ENCODE measurements at regions not wholly inside any gene's neighbourhood (a gene's known extent, or its start where the extent isn't known, plus 50 kb on each side); places are given as distances from the start of the nearest gene placed in this dataset.

- H3K79me2 ChIP-seq (ENCODE audit: control insufficient read depth in 1 of 2, insufficient read depth in 2 of 2, low read length in 2 of 2): no peaks in the 10 kb centered on the region
- H3K27me3 ChIP-seq (replicated peaks in 1 of 4; ENCODE audit: control insufficient read depth in 3 of 4, extremely low read depth in 1 of 4, insufficient read depth in 3 of 4, low read length in 3 of 4): no peaks in the 10 kb centered on the region
- DNase-seq (ENCODE audit: low read depth in 1 of 2, low spot score in 2 of 2) (no peak), FAIRE-seq (no peak)
- no peak overlapping the region for H3K14ac ChIP-seq (ENCODE audit: insufficient read length)
- no peaks in the 10 kb centered on the region for H4K20me1 ChIP-seq (replicated peaks in 1 of 2; ENCODE audit: control insufficient read depth in 1 of 2, insufficient read depth in 2 of 2, low read length in 2 of 2)
- no peak overlapping the region for H2BK15ac ChIP-seq (ENCODE audit: low read length)
- H2BK12ac ChIP-seq (ENCODE audit: low read depth, low read length): no peak overlapping the region
- H4K5ac ChIP-seq (ENCODE audit: insufficient read length, low read depth, low read length): no peak overlapping the region
- TF ChIP-seq CTCF (IDR thresholded peaks at IDR 0.05; ENCODE audit: control extremely low read depth in 1 of 3, insufficient read depth in 1 of 3, low read depth in 1 of 3, low read length in 3 of 3): no peak
- no peak for TF ChIP-seq SIRT6 (IDR thresholded peaks at IDR 0.05; ENCODE audit: low read length)
- no peak for TF ChIP-seq SRF (IDR thresholded peaks at IDR 0.05; ENCODE audit: low read depth, low read length)
- no peak for TF ChIP-seq JUN (IDR thresholded peaks at IDR 0.05; ENCODE audit: low read depth, low read length)
- no peaks in the 10 kb centered on the region for H3K36me3 ChIP-seq (ENCODE audit: control insufficient read depth in 2 of 4, insufficient read depth in 4 of 4, low read length in 3 of 4)
- H4K8ac ChIP-seq (ENCODE audit: extremely low read depth, insufficient read depth, low read length): no peak overlapping the region
- H2BK20ac ChIP-seq (ENCODE audit: low read length): no peak overlapping the region
- H2BK120ac ChIP-seq (replicated peaks; ENCODE audit: low read depth, low read length): no peak overlapping the region
- ChIA-PET CTCF (ENCODE audit: partially characterized antibody) (interaction anchor here (0.7 kb wide), 1 partner anchor 977 kb away, joined by 3 read pairs; no protein-coding TSS in a partner anchor), POLR2A (ENCODE audit: partially characterized antibody) (no interaction called here)
- H3K27ac ChIP-seq (ENCODE audit: low read depth, low read length): no peak overlapping the region
- no peak overlapping the region for H4K91ac ChIP-seq (replicated peaks; ENCODE audit: insufficient read length, low read length)
- H3K79me1 ChIP-seq (ENCODE audit: low read depth, low read length): no peaks in the 10 kb centered on the region
- no peak overlapping the region for H3K4me2 ChIP-seq (ENCODE audit: insufficient read depth in 1 of 2, low read depth in 2 of 2, low read length in 2 of 2)
- no peak overlapping the region for H3K4ac ChIP-seq (replicated peaks; ENCODE audit: insufficient read length, low read depth, low read length)
- no peaks in the 10 kb centered on the region for H3K23me2 ChIP-seq (ENCODE audit: low read depth, low read length)
- no peak overlapping the region for H3K56ac ChIP-seq (replicated peaks; ENCODE audit: insufficient read length, low read depth, low read length)
- H2BK5ac ChIP-seq (ENCODE audit: low read depth, low read length): no peak overlapping the region
- H3K23ac ChIP-seq (ENCODE audit: insufficient read length): no peak overlapping the region
- no peak overlapping the region for H2AFZ ChIP-seq (ENCODE audit: low read length)
- no peak overlapping the region for H3K4me3 ChIP-seq (ENCODE audit: extremely low read depth in 1 of 4, insufficient read depth in 2 of 4, low read depth in 3 of 4, low read length in 4 of 4)
- H3K4me1 ChIP-seq (replicated peaks in 1 of 4; ENCODE audit: control insufficient read depth in 3 of 4, insufficient read depth in 4 of 4, low read length in 3 of 4): no peaks in the 10 kb centered on the region
- no peak overlapping the region for H3K9ac ChIP-seq (replicated peaks in 1 of 4; ENCODE audit: extremely low read depth in 1 of 4, low read depth in 3 of 4, low read length in 3 of 4)
- H3K18ac ChIP-seq (ENCODE audit: extremely low read depth, low read length): no peak overlapping the region
- no peaks in the 10 kb centered on the region for H3K9me3 ChIP-seq (ENCODE audit: insufficient read depth in 2 of 2, low read depth in 1 of 2, low read length in 1 of 2)
- no peak overlapping the region for H2AK5ac ChIP-seq (ENCODE audit: low read depth, low read length)
Observed at GRCh38 chr21:21813934-21814333, 815.7 kb downstream of the NCAM2 start.

Measured in H1 (cell line).